Stomach (tissue), 8 donors: ENCODE measurements at regions not wholly inside any gene's neighbourhood (a gene's known extent, or its start where the extent isn't known, plus 50 kb on each side); places are given as distances from the start of the nearest gene placed in this dataset.

Experiments
- DNase-seq, 2 donors: peaks; one replicate each; pipeline versions ENCODE4 v3.0.0 to v3.0.0-alpha.2; 2013 to 2019
- H3K27ac ChIP-seq, 5 donors: fragments of 200-600 bp in 4 of 5; sonication (generic) in 4 of 5; one replicate each; pipeline ENCODE4 v1.5.1; 2013 to 2019; ENCODE audit warnings: mild to moderate bottlenecking in 1 of 5, moderate library complexity in 1 of 5
- H3K27me3 ChIP-seq, 3 donors: fragments of 200-600 bp; sonication (generic); one replicate each; pipeline ENCODE4 v1.5.1; 2017 to 2019; ENCODE audit warnings: mixed run types in 1 of 3
- H3K36me3 ChIP-seq, 4 donors: fragments of 200-600 bp; sonication (generic); 1 replicate in 3 of 4; 2 replicates in 1 of 4; pipeline ENCODE4 v1.5.1; 2016 to 2019
- H3K4me1 ChIP-seq, 4 donors: fragments of 200-600 bp; sonication (generic); one replicate each; pipeline ENCODE4 v1.5.1; 2016 to 2019
- H3K4me3 ChIP-seq, 4 donors: fragments of 200-600 bp; sonication (generic) in 3 of 4; one replicate each; pipeline ENCODE4 v1.5.1; 2016 to 2019; ENCODE audit warnings: mild to moderate bottlenecking in 1 of 4
- H3K9me3 ChIP-seq, 4 donors: fragments of 200-600 bp; sonication (generic); one replicate each; pipeline ENCODE4 v1.5.1; 2016 to 2019
- EP300 ChIP-seq: sonication (generic); formaldehyde crosslinking; IDR thresholded peaks from one replicate; pipeline ENCODE4 v1.6.1; 2017; ENCODE audit warnings: antibody characterized with exemption
- POLR2A ChIP-seq, 4 donors: fragments of 450-650 bp; IDR thresholded peaks; one replicate each; pipeline ENCODE4 v1.6.1; 2016; ENCODE audit warnings: antibody characterized with exemption in 4 of 4, control low read depth in 2 of 4, mild to moderate bottlenecking in 1 of 4, moderate library complexity in 1 of 4
- POLR2AphosphoS5 ChIP-seq, 3 donors: sonication (generic); formaldehyde crosslinking; IDR thresholded peaks; one replicate each; pipeline ENCODE4 v1.6.1; 2016; ENCODE audit warnings: antibody characterized with exemption in 3 of 3
- WGBS, 5 donors: extraction: QIAGEN DNeasy Blood & Tissue Kit in 3 of 5; methylation state at CpG; one replicate each; pipeline versions ENCODE4 v1.1.5 to v1.1.7; 2013 to 2018; 5-methylcytosine and 5-hydroxymethylcytosine counted together
- intact Hi-C: fragments of 100-400 bp; cut with DNase I; formaldehyde crosslinking; loops from one replicate; pipeline ENCODE4 v1.15.1; 2023; ENCODE audit warnings: low total_unique reads
- TF ChIP-seq, protein P1 (sequence below), 7 experiments: fragments of 450-650 bp in 4 of 7; fragments of 200-600 bp in 3 of 7; sonication (generic) in 3 of 7; IDR thresholded peaks; one replicate each; pipeline ENCODE4 v1.5.1; 2016 to 2019; ENCODE audit warnings: antibody characterized with exemption in 7 of 7, control low read depth in 2 of 7, mild to moderate bottlenecking in 1 of 7
- donor health status: healthy with polysubstance abuse.
- donor health status: Bipolar disorder and iron deficiency.
- donor health status: healthy.

DNA sequence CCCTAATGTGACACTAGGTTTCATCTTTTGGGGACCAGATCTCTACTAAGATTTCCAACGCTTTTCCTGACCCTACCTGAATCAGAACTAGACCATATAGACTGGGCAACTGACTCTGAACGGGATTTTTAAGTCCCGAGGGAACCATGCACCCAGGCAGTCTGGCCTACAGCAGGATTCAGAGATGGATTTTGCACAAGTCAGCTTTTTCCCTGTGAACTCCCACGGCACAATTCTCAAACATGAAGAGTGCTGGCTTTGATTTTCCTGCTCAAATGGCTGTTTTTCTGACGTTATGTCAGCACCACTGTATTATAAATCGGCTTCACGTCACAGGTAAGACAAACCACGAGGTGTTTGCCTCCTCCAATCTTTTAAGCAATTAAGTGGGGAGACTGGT is 409.1 kb downstream of the TCERG1L start:
- H3K4me3 ChIP-seq = no peak overlapping the region
- H3K36me3 ChIP-seq = no peaks in the 10 kb centered on the region
- intact Hi-C loops = no loop called here
- H3K27me3 ChIP-seq = peaks cover 0 to 17% (median 0%) of the 10 kb centered on the region in 3 donors
- WGBS, 5 donors = 72 to 75% (median 74%) methylated on average over 8 of the region's 8 CpGs
- H3K4me1 ChIP-seq = no peaks in the 10 kb centered on the region
- TF ChIP-seq POLR2AphosphoS5 (IDR thresholded peaks at IDR 0.05) (no peak), EP300 (no peak), POLR2A (IDR thresholded peaks at IDR 0.05) (no peak)
- H3K27ac ChIP-seq = no peak overlapping the region
- DNase-seq = no peak
- no peaks in the 10 kb centered on the region for H3K9me3 ChIP-seq

DNA sequence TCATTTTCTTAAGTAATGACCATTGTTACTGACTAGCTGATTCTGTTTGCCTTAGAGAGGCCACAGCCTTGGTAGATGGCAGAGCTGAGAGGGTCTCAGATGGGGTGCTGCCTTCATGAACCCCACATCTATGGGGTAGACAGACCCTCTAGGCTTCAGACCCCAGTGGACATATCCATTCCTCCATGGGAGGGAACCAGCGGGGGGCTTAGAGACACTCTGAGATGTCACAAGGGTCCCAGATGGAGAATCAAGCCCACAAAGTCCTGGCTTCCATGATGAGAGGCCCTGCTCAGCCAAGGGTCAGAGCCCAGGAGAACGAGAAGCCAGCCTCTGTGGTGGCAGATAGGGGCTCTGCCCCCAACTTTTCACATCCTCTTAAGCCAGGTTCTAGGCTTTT is 408.6 kb downstream of the TCERG1L start:
- 53 to 70% (median 66%) methylated on average over 2 of the region's 2 CpGs for WGBS, 5 donors

DNA sequence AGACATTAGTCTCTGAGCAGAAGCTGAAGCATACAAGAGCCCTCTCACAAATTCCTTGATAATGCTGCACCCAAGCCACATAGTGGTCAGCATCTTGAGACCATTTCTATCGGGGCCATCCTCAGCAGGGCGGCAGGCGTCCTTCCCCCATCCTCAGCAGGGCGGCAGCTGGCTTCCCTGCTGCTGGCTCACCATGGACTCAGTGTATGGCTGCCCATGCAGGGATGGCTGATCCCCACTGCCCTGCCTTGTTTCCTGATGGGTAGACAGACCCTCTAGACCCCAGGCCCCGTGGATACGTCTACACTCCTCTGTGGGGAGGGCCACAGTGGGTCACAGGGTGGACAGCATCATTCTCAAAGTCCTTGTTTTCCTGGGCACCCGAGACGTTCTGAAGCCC is 406.8 kb downstream of the TCERG1L start:
- intact Hi-C loops = no loop called here
- DNase-seq = no peak
- no peaks in the 10 kb centered on the region for H3K4me1 ChIP-seq
- TF ChIP-seq POLR2A (IDR thresholded peaks at IDR 0.05) (no peak), EP300 (no peak), POLR2AphosphoS5 (IDR thresholded peaks at IDR 0.05) (no peak)
- TF ChIP-seq, protein P1, sequence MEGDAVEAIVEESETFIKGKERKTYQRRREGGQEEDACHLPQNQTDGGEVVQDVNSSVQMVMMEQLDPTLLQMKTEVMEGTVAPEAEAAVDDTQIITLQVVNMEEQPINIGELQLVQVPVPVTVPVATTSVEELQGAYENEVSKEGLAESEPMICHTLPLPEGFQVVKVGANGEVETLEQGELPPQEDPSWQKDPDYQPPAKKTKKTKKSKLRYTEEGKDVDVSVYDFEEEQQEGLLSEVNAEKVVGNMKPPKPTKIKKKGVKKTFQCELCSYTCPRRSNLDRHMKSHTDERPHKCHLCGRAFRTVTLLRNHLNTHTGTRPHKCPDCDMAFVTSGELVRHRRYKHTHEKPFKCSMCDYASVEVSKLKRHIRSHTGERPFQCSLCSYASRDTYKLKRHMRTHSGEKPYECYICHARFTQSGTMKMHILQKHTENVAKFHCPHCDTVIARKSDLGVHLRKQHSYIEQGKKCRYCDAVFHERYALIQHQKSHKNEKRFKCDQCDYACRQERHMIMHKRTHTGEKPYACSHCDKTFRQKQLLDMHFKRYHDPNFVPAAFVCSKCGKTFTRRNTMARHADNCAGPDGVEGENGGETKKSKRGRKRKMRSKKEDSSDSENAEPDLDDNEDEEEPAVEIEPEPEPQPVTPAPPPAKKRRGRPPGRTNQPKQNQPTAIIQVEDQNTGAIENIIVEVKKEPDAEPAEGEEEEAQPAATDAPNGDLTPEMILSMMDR (IDR thresholded peaks at IDR 0.05) = no peak
- 83 to 90% (median 87%) methylated on average over 6 to 8 of the region's 8 CpGs for WGBS, 5 donors
- no peak overlapping the region for H3K27ac ChIP-seq
- no peak overlapping the region for H3K4me3 ChIP-seq
- H3K9me3 ChIP-seq = no peaks in the 10 kb centered on the region
- no peaks in the 10 kb centered on the region for H3K36me3 ChIP-seq
- peaks cover 0 to 14% (median 0%) of the 10 kb centered on the region in 3 donors for H3K27me3 ChIP-seq

More for the DNA sequence above, 408.6 kb downstream of the TCERG1L start:
- H3K27ac ChIP-seq = no peak overlapping the region
- H3K4me3 ChIP-seq = no peak overlapping the region
- DNase-seq = no peak
- no peaks in the 10 kb centered on the region for H3K4me1 ChIP-seq
- H3K27me3 ChIP-seq = peaks cover 0 to 15% (median 0%) of the 10 kb centered on the region in 3 donors
- H3K36me3 ChIP-seq = no peaks in the 10 kb centered on the region
- no peak for TF ChIP-seq POLR2AphosphoS5 (IDR thresholded peaks at IDR 0.05)
- TF ChIP-seq EP300 = no peak
- no peak for TF ChIP-seq POLR2A (IDR thresholded peaks at IDR 0.05)
- TF ChIP-seq, protein P1 (IDR thresholded peaks at IDR 0.05) = no peak
- H3K9me3 ChIP-seq = no peaks in the 10 kb centered on the region
- intact Hi-C loops = no loop called here

DNA sequence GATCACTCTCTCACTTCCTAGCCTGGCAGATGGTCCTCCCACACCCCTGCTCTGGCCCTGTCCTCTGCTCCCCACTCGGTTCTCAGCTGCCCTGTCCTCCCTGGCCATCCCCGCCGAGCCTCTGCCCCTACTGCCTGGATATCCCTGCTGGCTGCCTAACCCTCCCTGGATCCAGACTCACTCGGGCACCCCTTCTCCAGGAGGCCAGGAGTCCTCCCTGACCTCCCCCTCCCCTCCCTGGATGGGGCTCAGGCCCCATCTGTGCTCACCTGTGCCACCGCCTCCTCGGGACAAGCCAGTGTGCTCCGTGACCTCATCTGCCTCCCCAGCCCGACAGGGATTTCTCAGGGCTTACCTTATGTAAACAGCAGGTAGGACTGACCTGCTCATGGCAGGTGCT is 406.1 kb downstream of the TCERG1L start:
- H3K9me3 ChIP-seq = peaks cover 0 to 4% (median 0%) of the 10 kb centered on the region in 4 donors
- peaks cover 0 to 14% (median 0%) of the 10 kb centered on the region in 3 donors for H3K27me3 ChIP-seq
- intact Hi-C loops = no loop called here
- 65 to 76% (median 67%) methylated on average over 8 of the region's 8 CpGs for WGBS, 5 donors
- TF ChIP-seq POLR2A (IDR thresholded peaks at IDR 0.05) = no peak
- TF ChIP-seq EP300 = no peak
- TF ChIP-seq, protein P1 (IDR thresholded peaks at IDR 0.05) = no peak
- no peak for TF ChIP-seq POLR2AphosphoS5 (IDR thresholded peaks at IDR 0.05)
- H3K36me3 ChIP-seq = no peaks in the 10 kb centered on the region
- H3K4me3 ChIP-seq = no peak overlapping the region
- no peak for DNase-seq
- H3K27ac ChIP-seq = no peak overlapping the region
- no peaks in the 10 kb centered on the region for H3K4me1 ChIP-seq

DNA sequence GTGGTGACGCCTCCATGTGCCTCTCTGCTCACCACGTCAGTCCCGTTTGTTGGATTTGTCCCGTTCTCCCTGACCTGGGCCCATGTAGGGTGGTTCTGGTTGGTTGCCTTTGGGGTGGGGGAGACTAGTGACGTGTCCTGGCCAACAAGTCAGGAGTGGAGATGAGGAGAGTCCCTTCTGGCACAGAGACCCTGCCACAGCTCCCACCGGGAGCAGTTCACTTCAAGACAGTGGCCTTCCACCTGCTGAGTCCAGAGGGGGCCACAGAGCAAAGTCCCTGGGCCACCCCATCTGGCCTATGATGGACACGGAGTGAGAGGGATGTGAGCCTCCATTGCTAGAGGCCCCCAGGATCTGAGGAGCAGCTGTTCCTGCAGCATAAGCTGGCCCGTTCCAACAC is 405.6 kb downstream of the TCERG1L start:
- Histone ChIP-seq H3K4me3 (no peak overlapping the region), H3K9me3 (peaks cover 0 to 9% (median under 1%) of the 10 kb centered on the region in 4 donors), H3K27me3 (peaks cover 0 to 14% (median 0%) of the 10 kb centered on the region in 3 donors), H3K36me3 (no peaks in the 10 kb centered on the region), H3K4me1 (no peaks in the 10 kb centered on the region), H3K27ac (no peak overlapping the region)
- no peak for DNase-seq
- intact Hi-C loops = no loop called here
- no peak for TF ChIP-seq EP300
- TF ChIP-seq, protein P1 (IDR thresholded peaks at IDR 0.05) = no peak
- TF ChIP-seq POLR2AphosphoS5 (IDR thresholded peaks at IDR 0.05) = no peak
- no peak for TF ChIP-seq POLR2A (IDR thresholded peaks at IDR 0.05)
- WGBS, 5 donors = 63 to 79% (median 68%) methylated on average over 8 of the region's 8 CpGs
